Bronchial epithelial cell (primary cell): ENCODE measurements at regions not wholly inside any gene's neighbourhood (a gene's known extent, or its start where the extent isn't known, plus 50 kb on each side); places are given as distances from the start of the nearest gene placed in this dataset.

Experiments
- DNase-seq: peaks from one replicate; pipeline ENCODE4 v3.0.0-alpha.2; 2010; ENCODE audit warnings: low read depth
- FAIRE-seq: peaks from 2 replicates; lab custom pipeline; 2011; peaks lifted over from hg19 to GRCh38; lab: Jason Lieb, UNC
- H3K27me3 ChIP-seq: 2 replicates; pipeline ENCODE4 v1.5.1; 2011; ENCODE audit warnings: low read length; ENCODE audit not compliant: control insufficient read depth, insufficient read depth
- H3K36me3 ChIP-seq: 2 replicates; pipeline ENCODE4 v1.5.1; 2011; ENCODE audit warnings: low read length; ENCODE audit not compliant: control insufficient read depth, insufficient read depth
- H3K4me3 ChIP-seq: 2 replicates; pipeline ENCODE4 v1.5.1; 2011; ENCODE audit warnings: mild to moderate bottlenecking, low read depth, low read length, control low read depth
- TF ChIP-seq, protein P1 (sequence below): IDR thresholded peaks from 2 replicates; pipeline ENCODE4 v1.5.1; 2011; ENCODE audit warnings: mild to moderate bottlenecking, moderate library complexity, low read length, control low read depth, inconsistent platforms; ENCODE audit not compliant: insufficient read depth, severe bottlenecking

GRCh38 chr6:134491477-134491876 lies 173.6 kb upstream of the SGK1 start:
- no peak for FAIRE-seq
- no peak overlapping the region for H3K4me3 ChIP-seq
- no peaks in the 10 kb centered on the region for H3K36me3 ChIP-seq
- TF ChIP-seq, protein P1, sequence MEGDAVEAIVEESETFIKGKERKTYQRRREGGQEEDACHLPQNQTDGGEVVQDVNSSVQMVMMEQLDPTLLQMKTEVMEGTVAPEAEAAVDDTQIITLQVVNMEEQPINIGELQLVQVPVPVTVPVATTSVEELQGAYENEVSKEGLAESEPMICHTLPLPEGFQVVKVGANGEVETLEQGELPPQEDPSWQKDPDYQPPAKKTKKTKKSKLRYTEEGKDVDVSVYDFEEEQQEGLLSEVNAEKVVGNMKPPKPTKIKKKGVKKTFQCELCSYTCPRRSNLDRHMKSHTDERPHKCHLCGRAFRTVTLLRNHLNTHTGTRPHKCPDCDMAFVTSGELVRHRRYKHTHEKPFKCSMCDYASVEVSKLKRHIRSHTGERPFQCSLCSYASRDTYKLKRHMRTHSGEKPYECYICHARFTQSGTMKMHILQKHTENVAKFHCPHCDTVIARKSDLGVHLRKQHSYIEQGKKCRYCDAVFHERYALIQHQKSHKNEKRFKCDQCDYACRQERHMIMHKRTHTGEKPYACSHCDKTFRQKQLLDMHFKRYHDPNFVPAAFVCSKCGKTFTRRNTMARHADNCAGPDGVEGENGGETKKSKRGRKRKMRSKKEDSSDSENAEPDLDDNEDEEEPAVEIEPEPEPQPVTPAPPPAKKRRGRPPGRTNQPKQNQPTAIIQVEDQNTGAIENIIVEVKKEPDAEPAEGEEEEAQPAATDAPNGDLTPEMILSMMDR = no peak
- no peaks in the 10 kb centered on the region for H3K27me3 ChIP-seq
- no peak for DNase-seq

DNA sequence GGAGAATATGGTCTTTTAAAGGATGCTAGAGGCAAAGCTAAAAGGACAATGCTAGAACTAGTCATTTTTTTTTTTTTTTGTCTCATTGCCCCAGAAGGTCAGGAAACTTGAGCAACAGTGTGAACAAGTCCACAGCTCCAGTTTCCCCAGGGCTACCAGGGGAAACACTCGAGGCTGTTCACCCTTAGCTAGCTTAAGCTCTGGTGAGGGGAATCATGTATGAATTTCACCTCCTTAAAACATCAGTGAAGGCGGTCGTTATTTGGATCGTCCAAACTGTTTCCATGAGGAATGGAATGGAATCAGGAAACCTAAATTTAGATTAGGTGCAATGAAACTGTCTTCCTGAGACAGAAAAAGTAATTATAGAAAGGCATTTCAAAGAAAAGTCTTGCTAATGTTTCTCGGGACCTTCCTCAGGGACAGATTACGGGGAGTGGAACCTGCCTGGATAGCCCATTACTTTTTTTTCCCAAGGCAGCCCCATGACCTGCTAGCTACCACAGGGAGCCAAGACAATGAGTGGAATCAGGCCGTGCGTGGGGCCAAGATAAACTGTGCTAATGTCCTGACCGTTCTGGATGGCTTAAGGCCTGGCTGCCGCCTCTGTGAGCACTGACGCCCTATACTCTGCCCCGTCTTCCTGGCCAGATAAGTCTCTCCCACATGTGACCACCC lies 164.8 kb upstream of the SGK1 start:
- no peaks in the 10 kb centered on the region for H3K36me3 ChIP-seq
- no peak overlapping the region for H3K4me3 ChIP-seq
- no peak for FAIRE-seq
- no peaks in the 10 kb centered on the region for H3K27me3 ChIP-seq
- TF ChIP-seq, protein P1 = no peak
- no peak for DNase-seq

DNA sequence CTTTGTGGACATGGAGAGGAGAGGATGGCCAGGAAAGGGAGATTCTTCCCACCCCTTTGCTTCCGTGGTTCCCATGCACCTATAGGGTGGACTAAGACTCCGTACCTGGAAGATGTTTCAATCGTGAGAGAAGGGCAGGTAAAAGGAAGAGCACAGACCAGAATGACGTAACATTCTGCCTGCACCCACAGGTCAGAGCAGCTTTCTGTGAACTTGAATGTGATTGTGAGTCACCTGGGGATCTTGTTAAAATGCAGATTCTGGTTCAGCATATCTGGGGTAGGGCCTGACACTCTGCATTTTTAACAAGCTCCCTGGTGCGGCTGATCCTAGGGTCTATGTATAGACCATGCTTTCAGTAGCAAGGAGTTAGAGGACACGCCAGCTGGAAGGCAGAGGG lies 164.1 kb upstream of the SGK1 start:
- TF ChIP-seq, protein P1 = no peak
- FAIRE-seq (peak; percentile 18), DNase-seq (peak; percentile 63)
- no peaks in the 10 kb centered on the region for H3K27me3 ChIP-seq
- no peaks in the 10 kb centered on the region for H3K36me3 ChIP-seq
- no peak overlapping the region for H3K4me3 ChIP-seq

- Histone ChIP-seq H3K4me3 (no peak overlapping the region), H3K27me3 (no peaks in the 10 kb centered on the region), H3K36me3 (no peaks in the 10 kb centered on the region)
- FAIRE-seq (no peak), DNase-seq (peak; percentile 44)
- TF ChIP-seq, protein P1 = no peak
Observed at GRCh38 chr6:134480593-134480992, 162.7 kb upstream of the SGK1 start.

DNA sequence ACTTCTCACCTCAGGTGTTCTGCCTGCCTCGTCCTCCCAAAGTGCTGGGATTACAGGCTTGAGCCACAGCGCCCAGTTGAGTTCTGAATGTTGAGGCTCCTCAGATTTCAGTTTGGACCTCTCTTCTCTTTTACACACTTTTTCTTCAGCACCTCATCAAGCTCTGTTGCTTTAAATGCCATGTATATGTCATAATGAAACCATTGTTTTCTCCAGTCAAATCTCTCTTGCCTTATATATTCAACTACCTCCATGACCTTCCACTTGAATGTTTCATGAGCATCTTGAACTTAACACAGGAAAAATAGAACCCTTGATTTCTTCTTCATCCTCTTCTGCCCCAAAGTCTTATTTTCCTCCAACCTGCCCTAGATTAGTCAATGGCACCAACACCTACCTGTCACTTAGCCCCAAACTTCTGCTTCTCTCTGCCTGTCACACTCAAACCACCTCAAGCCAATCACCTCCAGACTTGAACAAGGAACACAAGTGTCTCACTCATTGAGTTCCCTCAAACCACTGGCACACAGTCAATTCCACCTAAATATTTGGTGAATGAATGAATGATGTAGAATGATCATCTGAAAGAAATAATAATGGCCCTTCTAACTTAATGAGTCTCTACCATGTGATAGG lies 161.0 kb upstream of the SGK1 start:
- FAIRE-seq = no peak
- no peak overlapping the region for H3K4me3 ChIP-seq
- no peaks in the 10 kb centered on the region for H3K36me3 ChIP-seq
- TF ChIP-seq, protein P1 = no peak
- no peak for DNase-seq
- H3K27me3 ChIP-seq = no peaks in the 10 kb centered on the region
